ENCODE measurements at regions not wholly inside any gene's neighbourhood (a gene's known extent, or its start where the extent isn't known, plus 50 kb on each side); places are given as distances from the start of the nearest gene placed in this dataset.

- Histone ChIP-seq H3K9ac (no peak overlapping the region), H3K9me3 (no peaks in the 10 kb centered on the region), H3K36me3 (no peaks in the 10 kb centered on the region), H4K20me1 (no peaks in the 10 kb centered on the region), H3K27me3 (no peaks in the 10 kb centered on the region), H3K4me3 (no peak overlapping the region), H3K4me1 (no peaks in the 10 kb centered on the region), H3K27ac (no peak overlapping the region), H3K4me2 (no peak overlapping the region)
- TF ChIP-seq Cebpa-rat (IDR thresholded peaks at IDR 0.05): no peak
Measured at GRCh38 chr2:41142478-41142877, 690.6 kb upstream of the SLC8A1 start.

- Histone ChIP-seq H3K27ac (no peak overlapping the region), H3K4me1 (no peaks in the 10 kb centered on the region), H3K9me3 (no peaks in the 10 kb centered on the region), H3K4me3 (no peak overlapping the region), H3K4me2 (no peak overlapping the region), H4K20me1 (no peaks in the 10 kb centered on the region), H3K27me3 (no peaks in the 10 kb centered on the region), H3K9ac (no peak overlapping the region), H3K36me3 (no peaks in the 10 kb centered on the region)
- no peak for TF ChIP-seq Cebpa-rat (IDR thresholded peaks at IDR 0.05)
Measured at GRCh38 chr2:41145066-41145465, 693.2 kb upstream of the SLC8A1 start.

GRCh38 chr2:41149054-41149453, 697.2 kb upstream of the SLC8A1 start:
- no peaks in the 10 kb centered on the region for H3K27me3 ChIP-seq
- H3K9me3 ChIP-seq: no peaks in the 10 kb centered on the region
- no peaks in the 10 kb centered on the region for H3K4me1 ChIP-seq
- no peak overlapping the region for H3K27ac ChIP-seq
- H3K36me3 ChIP-seq: no peaks in the 10 kb centered on the region
- TF ChIP-seq Cebpa-rat (IDR thresholded peaks at IDR 0.05): no peak
- H3K4me2 ChIP-seq: no peak overlapping the region
- H4K20me1 ChIP-seq: no peaks in the 10 kb centered on the region
- H3K9ac ChIP-seq: no peak overlapping the region
- H3K4me3 ChIP-seq: no peak overlapping the region

GRCh38 chr2:41151746-41152145, 699.9 kb upstream of the SLC8A1 start:
- H3K4me3 ChIP-seq: no peak overlapping the region

GRCh38 chr2:41152318-41152717, 700.4 kb upstream of the SLC8A1 start:
- Histone ChIP-seq H3K36me3 (no peaks in the 10 kb centered on the region), H3K4me3 (no peak overlapping the region), H3K27ac (no peak overlapping the region), H3K4me2 (no peak overlapping the region), H3K27me3 (no peaks in the 10 kb centered on the region), H3K9ac (no peak overlapping the region), H3K4me1 (no peaks in the 10 kb centered on the region), H3K9me3 (no peaks in the 10 kb centered on the region), H4K20me1 (no peaks in the 10 kb centered on the region)
- TF ChIP-seq Cebpa-rat (IDR thresholded peaks at IDR 0.05): no peak

More at GRCh38 chr2:41151746-41152145, 699.9 kb upstream of the SLC8A1 start:
- H3K27me3 ChIP-seq: no peaks in the 10 kb centered on the region
- no peak overlapping the region for H3K4me2 ChIP-seq
- H3K36me3 ChIP-seq: no peaks in the 10 kb centered on the region
- no peaks in the 10 kb centered on the region for H3K4me1 ChIP-seq
- H3K9me3 ChIP-seq: no peaks in the 10 kb centered on the region
- no peak overlapping the region for H3K27ac ChIP-seq
- H4K20me1 ChIP-seq: no peaks in the 10 kb centered on the region
- no peak for TF ChIP-seq Cebpa-rat (IDR thresholded peaks at IDR 0.05)
- H3K9ac ChIP-seq: no peak overlapping the region

GRCh38 chr2:41160439-41160838, 708.5 kb upstream of the SLC8A1 start:
- no peaks in the 10 kb centered on the region for H3K36me3 ChIP-seq
- no peak for TF ChIP-seq Cebpa-rat (IDR thresholded peaks at IDR 0.05)

GRCh38 chr2:41167014-41167413, 715.1 kb upstream of the SLC8A1 start:
- H3K4me2 ChIP-seq: no peak overlapping the region
- H3K27ac ChIP-seq: no peak overlapping the region
- H4K20me1 ChIP-seq: no peaks in the 10 kb centered on the region
- TF ChIP-seq Cebpa-rat (IDR thresholded peaks at IDR 0.05): no peak
- H3K4me3 ChIP-seq: no peak overlapping the region
- H3K4me1 ChIP-seq: no peaks in the 10 kb centered on the region
- no peaks in the 10 kb centered on the region for H3K36me3 ChIP-seq
- H3K27me3 ChIP-seq: no peaks in the 10 kb centered on the region
- no peaks in the 10 kb centered on the region for H3K9me3 ChIP-seq
- H3K9ac ChIP-seq: no peak overlapping the region

More at GRCh38 chr2:41160439-41160838, 708.5 kb upstream of the SLC8A1 start:
- Histone ChIP-seq H3K27me3 (no peaks in the 10 kb centered on the region), H3K9me3 (no peaks in the 10 kb centered on the region), H3K9ac (no peak overlapping the region), H3K4me1 (no peaks in the 10 kb centered on the region), H3K27ac (no peak overlapping the region), H4K20me1 (no peaks in the 10 kb centered on the region), H3K4me2 (no peak overlapping the region), H3K4me3 (no peak overlapping the region)

- Histone ChIP-seq H3K4me3 (no peak overlapping the region), H3K36me3 (no peaks in the 10 kb centered on the region), H3K9me3 (no peaks in the 10 kb centered on the region), H3K27ac (no peak overlapping the region), H4K20me1 (no peaks in the 10 kb centered on the region), H3K27me3 (no peaks in the 10 kb centered on the region), H3K4me2 (no peak overlapping the region), H3K4me1 (no peaks in the 10 kb centered on the region), H3K9ac (no peak overlapping the region)
- no peak for TF ChIP-seq Cebpa-rat (IDR thresholded peaks at IDR 0.05)
Measured at GRCh38 chr2:41169744-41170143, 717.9 kb upstream of the SLC8A1 start.

- H3K9me3 ChIP-seq: no peaks in the 10 kb centered on the region
- H3K9ac ChIP-seq: no peak overlapping the region
- no peaks in the 10 kb centered on the region for H3K36me3 ChIP-seq
- no peak overlapping the region for H3K4me3 ChIP-seq
- no peaks in the 10 kb centered on the region for H3K4me1 ChIP-seq
- TF ChIP-seq Cebpa-rat (IDR thresholded peaks at IDR 0.05): no peak
- no peaks in the 10 kb centered on the region for H4K20me1 ChIP-seq
- no peaks in the 10 kb centered on the region for H3K27me3 ChIP-seq
- H3K27ac ChIP-seq: no peak overlapping the region
- H3K4me2 ChIP-seq: no peak overlapping the region
Measured at GRCh38 chr2:41170589-41170988, 718.7 kb upstream of the SLC8A1 start.

GRCh38 chr2:41180387-41180786, 728.5 kb upstream of the SLC8A1 start:
- Histone ChIP-seq H3K36me3 (no peaks in the 10 kb centered on the region), H3K4me1 (no peaks in the 10 kb centered on the region), H3K27ac (no peak overlapping the region), H3K27me3 (no peaks in the 10 kb centered on the region), H3K9me3 (no peaks in the 10 kb centered on the region), H3K9ac (no peak overlapping the region), H4K20me1 (no peaks in the 10 kb centered on the region), H3K4me2 (no peak overlapping the region), H3K4me3 (no peak overlapping the region)
- TF ChIP-seq Cebpa-rat (IDR thresholded peaks at IDR 0.05): no peak

- no peaks in the 10 kb centered on the region for H3K9me3 ChIP-seq
- H3K4me1 ChIP-seq: peaks cover 8% of the 10 kb centered on the region
- no peak overlapping the region for H3K4me3 ChIP-seq
- no peak overlapping the region for H3K4me2 ChIP-seq
- no peaks in the 10 kb centered on the region for H3K36me3 ChIP-seq
- H3K9ac ChIP-seq: no peak overlapping the region
- no peak overlapping the region for H3K27ac ChIP-seq
- no peak for TF ChIP-seq Cebpa-rat (IDR thresholded peaks at IDR 0.05)
- no peaks in the 10 kb centered on the region for H3K27me3 ChIP-seq
- H4K20me1 ChIP-seq: no peaks in the 10 kb centered on the region
Measured at GRCh38 chr2:41182961-41183360, 731.1 kb upstream of the SLC8A1 start.
